SK-N-DZ (cell line): ENCODE measurements at regions not wholly inside any gene's neighbourhood (a gene's known extent, or its start where the extent isn't known, plus 50 kb on each side); places are given as distances from the start of the nearest gene placed in this dataset.
A peak's percentile ranks its signal among the peaks of the same experiment; 100 is the strongest.
"Not testable (repeated sequence)": the region's sequence is repeated elsewhere in the genome, so short reads cannot be mapped to it uniquely, and the experiment has no call there.

Source experiments
- DNase-seq: peaks from one replicate; pipeline ENCODE4 v3.0.0-alpha.2; 2015; ENCODE audit warnings: low spot score

- DNase-seq: no peak
Measured at GRCh38 chr2:183458460-183458859, 334.2 kb downstream of the NUP35 start.

- DNase-seq: no peak
Measured at GRCh38 chr2:183459466-183459865, 335.2 kb downstream of the NUP35 start.

GRCh38 chr2:183463821-183464220, 339.6 kb downstream of the NUP35 start:
- no peak for DNase-seq

- no peak for DNase-seq
Measured at GRCh38 chr2:183465048-183465447, 340.8 kb downstream of the NUP35 start.

- peak; percentile 14 for DNase-seq
Measured at GRCh38 chr2:183474912-183475695, 350.9 kb downstream of the NUP35 start.

- DNase-seq: no peak
Measured at GRCh38 chr2:183476490-183476889, 352.2 kb downstream of the NUP35 start.

- no peak for DNase-seq
Measured at GRCh38 chr2:183477296-183477695, 353.1 kb downstream of the NUP35 start.

GRCh38 chr2:183478941-183479595, 354.8 kb downstream of the NUP35 start:
- DNase-seq: not testable (repeated sequence)

- DNase-seq: no peak
Measured at GRCh38 chr2:183487326-183487725, 363.1 kb downstream of the NUP35 start.

- no peak for DNase-seq
Measured at GRCh38 chr2:183488421-183488820, 364.2 kb downstream of the NUP35 start.

GRCh38 chr2:183490489-183490888, 366.2 kb downstream of the NUP35 start:
- DNase-seq: no peak

GRCh38 chr2:183490914-183491313, 366.7 kb downstream of the NUP35 start:
- no peak for DNase-seq

GRCh38 chr2:183493040-183493439, 368.8 kb downstream of the NUP35 start:
- DNase-seq: no peak

- DNase-seq: no peak
Measured at GRCh38 chr2:183495079-183495478, 370.8 kb downstream of the NUP35 start.

- no peak for DNase-seq
Measured at GRCh38 chr2:183495589-183496267, 371.5 kb downstream of the NUP35 start.

GRCh38 chr2:183497861-183498260, 373.6 kb downstream of the NUP35 start:
- no peak for DNase-seq

GRCh38 chr2:183505911-183506310, 381.7 kb downstream of the NUP35 start:
- DNase-seq: no peak

GRCh38 chr2:183511154-183511553, 386.9 kb downstream of the NUP35 start:
- no peak for DNase-seq

- no peak for DNase-seq
Measured at GRCh38 chr2:183519371-183520056, 395.3 kb downstream of the NUP35 start.

GRCh38 chr2:183521911-183522310, 397.7 kb downstream of the NUP35 start:
- DNase-seq: no peak

GRCh38 chr2:183522489-183523266, 398.4 kb downstream of the NUP35 start:
- DNase-seq: no peak
